ENCODE measurements at regions not wholly inside any gene's neighbourhood (a gene's known extent, or its start where the extent isn't known, plus 50 kb on each side); places are given as distances from the start of the nearest gene placed in this dataset.
"Not testable (repeated sequence)": the region's sequence is repeated elsewhere in the genome, so short reads cannot be mapped to it uniquely, and the experiment has no call there.

GRCh38 chrX:63217549-63217948 lies 133.6 kb downstream of the SPIN4 start:
- H3K9me3 ChIP-seq; H3K36me3 ChIP-seq (replicated peaks); H3K4me3 ChIP-seq; H3K4me1 ChIP-seq; DNase-seq (ENCODE audit: low spot score in 2 of 2); in situ Hi-C loops (cut with MboI; ENCODE audit: low sequenced_read_pairs); H3K27me3 ChIP-seq (ENCODE audit: low read depth): not testable (repeated sequence)

GRCh38 chrX:63209645-63210044 lies 141.5 kb downstream of the SPIN4 start:
- H3K27me3 ChIP-seq (ENCODE audit: low read depth); DNase-seq (ENCODE audit: low spot score in 2 of 2); H3K4me3 ChIP-seq; H3K9me3 ChIP-seq; H3K36me3 ChIP-seq (replicated peaks); in situ Hi-C loops (cut with MboI; ENCODE audit: low sequenced_read_pairs); H3K4me1 ChIP-seq: not testable (repeated sequence)

GRCh38 chrX:63209128-63209527 lies 142.0 kb downstream of the SPIN4 start:
- H3K4me3 ChIP-seq; H3K36me3 ChIP-seq (replicated peaks); H3K27me3 ChIP-seq (ENCODE audit: low read depth); H3K9me3 ChIP-seq; DNase-seq (ENCODE audit: low spot score in 2 of 2); in situ Hi-C loops (cut with MboI; ENCODE audit: low sequenced_read_pairs); H3K4me1 ChIP-seq: not testable (repeated sequence)

- H3K36me3 ChIP-seq (replicated peaks); H3K27me3 ChIP-seq (ENCODE audit: low read depth); H3K4me3 ChIP-seq; H3K9me3 ChIP-seq; in situ Hi-C loops (cut with MboI; ENCODE audit: low sequenced_read_pairs); DNase-seq (ENCODE audit: low spot score in 2 of 2); H3K4me1 ChIP-seq: not testable (repeated sequence)
Observed at GRCh38 chrX:63204266-63205074, 146.7 kb downstream of the SPIN4 start.

GRCh38 chrX:63201987-63202386 lies 149.1 kb downstream of the SPIN4 start:
- H3K36me3 ChIP-seq (replicated peaks); H3K4me3 ChIP-seq; H3K4me1 ChIP-seq; DNase-seq (ENCODE audit: low spot score in 2 of 2); H3K9me3 ChIP-seq; H3K27me3 ChIP-seq (ENCODE audit: low read depth); in situ Hi-C loops (cut with MboI; ENCODE audit: low sequenced_read_pairs): not testable (repeated sequence)

- H3K9me3 ChIP-seq; H3K4me3 ChIP-seq; in situ Hi-C loops (cut with MboI; ENCODE audit: low sequenced_read_pairs); H3K36me3 ChIP-seq (replicated peaks); H3K4me1 ChIP-seq; DNase-seq (ENCODE audit: low spot score in 2 of 2); H3K27me3 ChIP-seq (ENCODE audit: low read depth): not testable (repeated sequence)
Observed at GRCh38 chrX:63198693-63199092, 152.4 kb downstream of the SPIN4 start.

GRCh38 chrX:63192366-63193041 lies 158.6 kb downstream of the SPIN4 start:
- in situ Hi-C loops (cut with MboI; ENCODE audit: low sequenced_read_pairs): not testable (repeated sequence)

GRCh38 chrX:63186137-63186536 lies 165.0 kb downstream of the SPIN4 start:
- Histone ChIP-seq H3K27me3 (ENCODE audit: low read depth) (no peaks in the 10 kb centered on the region), H3K4me1 (no peaks in the 10 kb centered on the region), H3K4me3 (no peak overlapping the region), H3K9me3 (peaks cover 3% of the 10 kb centered on the region; the same call in 1 of the 2 replicates), H3K36me3 (replicated peaks) (no peaks in the 10 kb centered on the region)
- DNase-seq (ENCODE audit: low spot score in 2 of 2): no peak
- in situ Hi-C loops (cut with MboI; ENCODE audit: low sequenced_read_pairs): no loop called here

More at GRCh38 chrX:63192366-63193041, 158.6 kb downstream of the SPIN4 start:
- not testable (repeated sequence) for H3K4me1 ChIP-seq; H3K27me3 ChIP-seq (ENCODE audit: low read depth); H3K9me3 ChIP-seq; DNase-seq (ENCODE audit: low spot score in 2 of 2); H3K36me3 ChIP-seq (replicated peaks); H3K4me3 ChIP-seq

- not testable (repeated sequence) for H3K27me3 ChIP-seq (ENCODE audit: low read depth)
Observed at GRCh38 chrX:63179852-63180251, 171.3 kb downstream of the SPIN4 start.

GRCh38 chrX:63176578-63176977 lies 174.6 kb downstream of the SPIN4 start:
- DNase-seq (ENCODE audit: low spot score in 2 of 2); in situ Hi-C loops (cut with MboI; ENCODE audit: low sequenced_read_pairs); H3K9me3 ChIP-seq; H3K36me3 ChIP-seq (replicated peaks); H3K27me3 ChIP-seq (ENCODE audit: low read depth); H3K4me1 ChIP-seq; H3K4me3 ChIP-seq: not testable (repeated sequence)

More at GRCh38 chrX:63179852-63180251, 171.3 kb downstream of the SPIN4 start:
- H3K4me1 ChIP-seq; H3K9me3 ChIP-seq; H3K36me3 ChIP-seq (replicated peaks); H3K4me3 ChIP-seq; DNase-seq (ENCODE audit: low spot score in 2 of 2); in situ Hi-C loops (cut with MboI; ENCODE audit: low sequenced_read_pairs): not testable (repeated sequence)

- DNase-seq (ENCODE audit: low spot score in 2 of 2); H3K4me1 ChIP-seq; H3K9me3 ChIP-seq; in situ Hi-C loops (cut with MboI; ENCODE audit: low sequenced_read_pairs); H3K36me3 ChIP-seq (replicated peaks); H3K4me3 ChIP-seq; H3K27me3 ChIP-seq (ENCODE audit: low read depth): not testable (repeated sequence)
Observed at GRCh38 chrX:63173841-63174718, 177.1 kb downstream of the SPIN4 start.

- in situ Hi-C loops (cut with MboI; ENCODE audit: low sequenced_read_pairs); DNase-seq (ENCODE audit: low spot score in 2 of 2); H3K4me1 ChIP-seq: not testable (repeated sequence)
Observed at GRCh38 chrX:63169416-63169815, 181.7 kb downstream of the SPIN4 start.

GRCh38 chrX:63168949-63169348 lies 182.2 kb downstream of the SPIN4 start:
- H3K4me3 ChIP-seq; H3K27me3 ChIP-seq (ENCODE audit: low read depth); H3K9me3 ChIP-seq; DNase-seq (ENCODE audit: low spot score in 2 of 2); in situ Hi-C loops (cut with MboI; ENCODE audit: low sequenced_read_pairs); H3K4me1 ChIP-seq; H3K36me3 ChIP-seq (replicated peaks): not testable (repeated sequence)

More at GRCh38 chrX:63169416-63169815, 181.7 kb downstream of the SPIN4 start:
- H3K36me3 ChIP-seq (replicated peaks); H3K27me3 ChIP-seq (ENCODE audit: low read depth); H3K9me3 ChIP-seq; H3K4me3 ChIP-seq: not testable (repeated sequence)

GRCh38 chrX:63167002-63167401 lies 184.1 kb downstream of the SPIN4 start:
- H3K4me3 ChIP-seq; in situ Hi-C loops (cut with MboI; ENCODE audit: low sequenced_read_pairs); H3K9me3 ChIP-seq; H3K36me3 ChIP-seq (replicated peaks); H3K4me1 ChIP-seq; DNase-seq (ENCODE audit: low spot score in 2 of 2); H3K27me3 ChIP-seq (ENCODE audit: low read depth): not testable (repeated sequence)
